H1 (cell line): ENCODE measurements at regions not wholly inside any gene's neighbourhood (a gene's known extent, or its start where the extent isn't known, plus 50 kb on each side); places are given as distances from the start of the nearest gene placed in this dataset.

ENCODE experiments used
- CHD7 ChIP-seq: fragments of 300-600 bp; sonication (generic); IDR thresholded peaks from 2 replicates; pipeline ENCODE4 v1.7.1; 2012; ENCODE audit warnings: low read length, moderate library complexity, mild to moderate bottlenecking, inconsistent platforms; ENCODE audit not compliant: insufficient replicate concordance

- TF ChIP-seq CHD7, result no peak
These were observed 101.3 kb upstream of the ESR1 start (continued) for GRCh38 chr6:151705993-151706733.
